B cell (primary cell): ENCODE measurements at regions not wholly inside any gene's neighbourhood (a gene's known extent, or its start where the extent isn't known, plus 50 kb on each side); places are given as distances from the start of the nearest gene placed in this dataset.

ENCODE experiments used
- CTCF ChIP-seq: fragments of 200-600 bp; IDR thresholded peaks from one replicate; pipeline ENCODE4 v1.8.0; 2022; ENCODE audit warnings: antibody characterized with exemption, mild to moderate bottlenecking
- EZH2 ChIP-seq: IDR thresholded peaks from 2 replicates; pipeline ENCODE4 v1.6.1; 2012; ENCODE audit warnings: borderline replicate concordance, low read depth, mild to moderate bottlenecking, moderate library complexity, low read length; ENCODE audit not compliant: insufficient read depth, poor library complexity, severe bottlenecking

GRCh38 chr7:125467996-125468854 is 538.6 kb upstream of the POT1 start:
- TF ChIP-seq CTCF (no peak), EZH2 (no peak)
